Duodenal mucosa (tissue), 2 donors: ENCODE measurements at regions not wholly inside any gene's neighbourhood (a gene's known extent, or its start where the extent isn't known, plus 50 kb on each side); places are given as distances from the start of the nearest gene placed in this dataset.
"Not testable (repeated sequence)": the region's sequence is repeated elsewhere in the genome, so short reads cannot be mapped to it uniquely, and the experiment has no call there.

Experiments
- H3K27ac ChIP-seq: one replicate; pipeline ENCODE4 v1.7.0; 2013; ENCODE audit warnings: low read depth, low read length
- H3K27me3 ChIP-seq, 2 donors: one replicate each; pipeline ENCODE4 v1.7.0; 2013; ENCODE audit warnings: low read length in 2 of 2, control low read depth in 1 of 2; ENCODE audit not compliant: insufficient read depth in 2 of 2, control insufficient read depth in 1 of 2
- H3K36me3 ChIP-seq, 2 donors: one replicate each; pipeline ENCODE4 v1.7.0; 2013; ENCODE audit warnings: low read length in 2 of 2, control low read depth in 1 of 2; ENCODE audit not compliant: insufficient read depth in 2 of 2, control insufficient read depth in 1 of 2
- H3K4me1 ChIP-seq, 2 donors: one replicate each; pipeline ENCODE4 v1.7.0; 2013; ENCODE audit warnings: low read length in 2 of 2, control low read depth in 1 of 2; ENCODE audit not compliant: insufficient read depth in 2 of 2, control insufficient read depth in 1 of 2
- H3K4me3 ChIP-seq, 2 donors: one replicate each; pipeline ENCODE4 v1.7.0; 2013; ENCODE audit warnings: low read length in 2 of 2, low read depth in 1 of 2
- H3K9ac ChIP-seq, 2 donors: one replicate each; pipeline ENCODE4 v1.7.0; 2013; ENCODE audit warnings: low read length in 2 of 2, low read depth in 1 of 2
- H3K9me3 ChIP-seq, 2 donors: one replicate each; pipeline ENCODE4 v1.7.0; 2013; ENCODE audit warnings: low read length in 2 of 2, control low read depth in 1 of 2; ENCODE audit not compliant: control insufficient read depth in 1 of 2

GRCh38 chr4:102397056-102397455 is 51.8 kb upstream of the SLC39A8 start:
- H3K27me3 ChIP-seq, H3K36me3 ChIP-seq, H3K9ac ChIP-seq, H3K27ac ChIP-seq, H3K4me1 ChIP-seq, H3K4me3 ChIP-seq, H3K9me3 ChIP-seq: not testable (repeated sequence)

- no peaks in the 10 kb centered on the region for H3K9me3 ChIP-seq
- no peak overlapping the region for H3K9ac ChIP-seq
- H3K4me1 ChIP-seq = no peaks in the 10 kb centered on the region
- H3K27ac ChIP-seq = no peak overlapping the region
- H3K4me3 ChIP-seq = no peak overlapping the region
- H3K27me3 ChIP-seq = no peaks in the 10 kb centered on the region
- no peaks in the 10 kb centered on the region for H3K36me3 ChIP-seq
These were observed 53.7 kb upstream of the SLC39A8 start for GRCh38 chr4:102399021-102399420.

GRCh38 chr4:102400898-102401297 is 55.6 kb upstream of the SLC39A8 start:
- H3K36me3 ChIP-seq = no peaks in the 10 kb centered on the region
- no peaks in the 10 kb centered on the region for H3K4me1 ChIP-seq
- no peak overlapping the region for H3K4me3 ChIP-seq
- H3K27me3 ChIP-seq = no peaks in the 10 kb centered on the region
- no peak overlapping the region for H3K27ac ChIP-seq
- H3K9me3 ChIP-seq = no peaks in the 10 kb centered on the region
- H3K9ac ChIP-seq = no peak overlapping the region

- H3K27me3 ChIP-seq = no peaks in the 10 kb centered on the region
These were observed 56.9 kb upstream of the SLC39A8 start for GRCh38 chr4:102402223-102402622.

GRCh38 chr4:102403116-102403515 is 57.8 kb upstream of the SLC39A8 start:
- H3K4me1 ChIP-seq = no peaks in the 10 kb centered on the region

More at GRCh38 chr4:102402223-102402622, 56.9 kb upstream of the SLC39A8 start:
- H3K27ac ChIP-seq = no peak overlapping the region
- H3K9ac ChIP-seq = no peak overlapping the region
- H3K36me3 ChIP-seq = no peaks in the 10 kb centered on the region
- no peak overlapping the region for H3K4me3 ChIP-seq
- H3K9me3 ChIP-seq = no peaks in the 10 kb centered on the region
- no peaks in the 10 kb centered on the region for H3K4me1 ChIP-seq

GRCh38 chr4:102404431-102404969 is 59.2 kb upstream of the SLC39A8 start:
- H3K27ac ChIP-seq = no peak overlapping the region
- no peak overlapping the region for H3K4me3 ChIP-seq
- no peaks in the 10 kb centered on the region for H3K9me3 ChIP-seq

More at GRCh38 chr4:102403116-102403515, 57.8 kb upstream of the SLC39A8 start:
- Histone ChIP-seq H3K4me3 (no peak overlapping the region), H3K36me3 (no peaks in the 10 kb centered on the region), H3K9me3 (no peaks in the 10 kb centered on the region), H3K9ac (no peak overlapping the region), H3K27me3 (no peaks in the 10 kb centered on the region), H3K27ac (no peak overlapping the region)

GRCh38 chr4:102405821-102406401 is 60.6 kb upstream of the SLC39A8 start:
- Histone ChIP-seq H3K4me3 (no peak overlapping the region), H3K9ac (no peak overlapping the region), H3K27me3 (no peaks in the 10 kb centered on the region)

More at GRCh38 chr4:102404431-102404969, 59.2 kb upstream of the SLC39A8 start:
- H3K36me3 ChIP-seq = no peaks in the 10 kb centered on the region
- no peaks in the 10 kb centered on the region for H3K4me1 ChIP-seq
- no peaks in the 10 kb centered on the region for H3K27me3 ChIP-seq
- no peak overlapping the region for H3K9ac ChIP-seq

GRCh38 chr4:102410884-102411283 is 65.6 kb upstream of the SLC39A8 start:
- not testable (repeated sequence) for H3K4me1 ChIP-seq, H3K9ac ChIP-seq, H3K4me3 ChIP-seq, H3K36me3 ChIP-seq, H3K27me3 ChIP-seq, H3K9me3 ChIP-seq, H3K27ac ChIP-seq

More at GRCh38 chr4:102405821-102406401, 60.6 kb upstream of the SLC39A8 start:
- H3K27ac ChIP-seq = no peak overlapping the region
- H3K36me3 ChIP-seq = no peaks in the 10 kb centered on the region
- no peaks in the 10 kb centered on the region for H3K4me1 ChIP-seq
- no peaks in the 10 kb centered on the region for H3K9me3 ChIP-seq

- no peak overlapping the region for H3K4me3 ChIP-seq
- no peaks in the 10 kb centered on the region for H3K9me3 ChIP-seq
- H3K36me3 ChIP-seq = no peaks in the 10 kb centered on the region
- no peak overlapping the region for H3K9ac ChIP-seq
- no peak overlapping the region for H3K27ac ChIP-seq
- H3K4me1 ChIP-seq = no peaks in the 10 kb centered on the region
- no peaks in the 10 kb centered on the region for H3K27me3 ChIP-seq
These were observed 66.1 kb upstream of the SLC39A8 start for GRCh38 chr4:102411408-102411807.

- Histone ChIP-seq H3K4me1 (no peaks in the 10 kb centered on the region), H3K27me3 (no peaks in the 10 kb centered on the region), H3K9ac (no peak overlapping the region), H3K9me3 (no peaks in the 10 kb centered on the region), H3K27ac (no peak overlapping the region), H3K36me3 (no peaks in the 10 kb centered on the region), H3K4me3 (no peak overlapping the region)
These were observed 71.5 kb upstream of the SLC39A8 start for GRCh38 chr4:102416765-102417164.
